Kidney glomerular epithelial cell (primary cell): ENCODE measurements at regions not wholly inside any gene's neighbourhood (a gene's known extent, or its start where the extent isn't known, plus 50 kb on each side); places are given as distances from the start of the nearest gene placed in this dataset.

ENCODE experiments used
- DNase-seq: peaks from one replicate; lab custom pipeline; 2025; lab: John Stamatoyannopoulos, UW

GRCh38 chr1:14529475-14529874, 69.0 kb upstream of the KAZN start:
- no peak for DNase-seq

DNA sequence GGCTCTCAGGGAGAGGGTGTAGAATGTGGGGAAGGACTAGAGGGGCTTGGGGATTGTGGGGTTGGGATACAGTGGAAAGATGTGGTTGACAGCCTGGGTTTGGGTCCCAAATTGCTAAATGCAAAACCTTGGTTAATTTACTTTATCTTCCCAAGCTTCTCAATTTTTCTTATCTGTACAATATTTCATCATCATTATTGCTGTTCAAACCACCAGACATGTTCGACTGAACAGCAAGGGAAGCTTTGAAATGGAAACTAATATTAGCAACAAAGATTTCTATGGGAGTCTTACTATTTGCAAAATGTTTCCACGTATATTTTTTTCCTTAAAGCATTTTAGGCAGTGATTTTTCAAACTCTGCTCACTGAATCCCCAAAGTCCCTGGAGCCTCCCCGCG, 67.0 kb upstream of the KAZN start:
- no peak for DNase-seq

GRCh38 chr1:14535619-14536355, 62.7 kb upstream of the KAZN start:
- DNase-seq = no peak

DNA sequence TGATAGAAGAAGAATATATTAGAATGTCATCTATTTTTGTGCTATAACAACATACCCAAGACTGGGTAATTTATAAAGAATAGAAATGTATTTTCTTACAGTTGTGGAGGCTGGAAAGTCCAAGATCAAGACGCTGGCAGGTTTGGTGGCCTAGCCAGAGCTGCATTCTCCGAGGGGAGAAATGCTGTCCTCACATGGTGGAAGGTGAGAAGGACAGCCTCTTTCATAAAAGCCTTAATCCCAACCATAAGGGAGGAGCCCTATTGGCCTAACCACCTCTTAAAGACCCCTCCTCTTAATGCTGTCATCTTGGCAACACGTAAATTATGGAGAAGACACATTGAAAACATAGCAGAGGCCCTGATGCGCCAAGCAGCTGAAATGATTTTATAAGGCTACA, 60.1 kb upstream of the KAZN start:
- no peak for DNase-seq

GRCh38 chr1:14539309-14539708, 59.2 kb upstream of the KAZN start:
- DNase-seq = no peak

DNA sequence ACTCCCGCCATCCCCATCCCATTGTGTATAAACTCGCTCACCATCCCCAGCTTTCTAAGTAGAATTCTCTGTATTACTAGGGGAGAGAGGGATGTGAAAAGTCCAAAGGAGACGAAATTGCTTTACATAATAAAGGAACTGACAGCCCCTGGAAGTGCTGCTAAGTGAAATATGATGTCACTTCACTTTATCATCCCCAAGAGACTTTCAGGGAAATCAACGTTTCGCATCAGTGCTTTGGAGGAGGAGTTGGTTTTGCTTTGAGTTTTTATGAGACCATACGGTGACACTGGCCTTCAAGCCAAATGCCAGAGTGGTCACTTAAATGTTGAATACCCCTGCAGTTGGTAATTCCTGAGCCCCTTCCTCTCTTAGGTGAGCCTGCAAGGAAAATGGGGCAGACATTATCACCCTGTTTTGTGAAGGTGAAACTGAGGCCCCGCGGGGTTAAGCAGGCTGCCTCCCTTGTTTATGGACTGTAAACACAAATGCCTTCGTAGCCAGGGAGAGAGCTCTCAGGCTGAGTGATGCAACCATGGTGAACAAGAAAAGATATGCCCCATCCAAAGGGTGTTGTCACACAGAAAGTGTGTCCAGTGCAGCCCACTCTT, 58.4 kb upstream of the KAZN start:
- no peak for DNase-seq

GRCh38 chr1:14541348-14541747, 57.1 kb upstream of the KAZN start:
- DNase-seq = no peak

DNA sequence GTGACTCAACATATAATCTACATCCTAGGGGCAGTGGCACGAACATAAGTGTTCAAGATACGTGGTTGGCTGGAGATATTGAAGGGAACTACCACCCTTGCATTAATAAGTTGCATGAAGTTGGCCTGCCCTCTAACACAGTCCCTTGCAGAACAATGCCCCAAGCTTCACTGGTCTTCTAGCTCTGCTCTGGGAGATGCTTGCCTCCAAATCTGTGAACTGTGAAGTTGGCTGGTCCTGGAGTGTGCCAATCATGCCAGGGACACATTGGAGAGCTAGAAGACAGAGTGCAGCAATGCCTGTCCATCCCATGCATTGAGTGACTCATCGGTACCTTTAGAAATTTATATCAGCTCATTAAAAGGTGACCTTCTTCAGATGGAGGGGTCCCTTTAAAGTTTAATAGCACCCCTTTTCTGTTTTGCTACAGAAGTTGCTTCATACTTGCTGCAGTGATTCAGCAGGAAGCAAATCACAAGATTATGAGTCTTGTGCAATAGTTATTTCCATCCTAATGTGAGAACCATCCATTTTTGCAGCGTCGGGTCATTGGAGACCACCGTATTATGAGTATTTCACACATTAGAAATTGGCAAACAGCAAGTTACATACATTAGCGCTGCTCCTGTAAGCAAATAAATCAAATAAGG, 55.2 kb upstream of the KAZN start:
- peak; percentile 40 for DNase-seq

- DNase-seq = no peak
Observed at GRCh38 chr1:14544319-14544718, 54.2 kb upstream of the KAZN start.

- no peak for DNase-seq
Observed at GRCh38 chr1:14545422-14546025, 53.0 kb upstream of the KAZN start.

DNA sequence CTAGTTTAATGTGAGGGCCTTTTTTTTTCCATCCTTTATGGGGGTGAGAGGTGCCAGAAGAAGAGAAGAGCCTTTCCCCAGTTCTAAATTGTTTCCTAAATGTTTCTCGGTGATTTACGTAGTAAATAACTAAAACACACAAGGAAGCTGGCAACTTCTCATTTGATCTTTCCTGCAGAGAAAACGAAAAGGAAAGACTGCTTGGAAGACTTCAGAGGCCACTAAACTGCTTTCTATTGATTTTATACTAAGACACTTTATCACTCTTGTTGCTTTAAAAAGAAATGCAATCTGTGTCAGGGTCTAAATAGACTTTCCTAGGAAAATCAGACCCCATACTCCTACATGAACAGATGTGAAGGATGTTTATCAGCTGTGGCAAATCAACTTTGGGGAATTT, 52.1 kb upstream of the KAZN start:
- DNase-seq = no peak
